Mesendoderm (in vitro differentiated cells): ENCODE measurements at regions not wholly inside any gene's neighbourhood (a gene's known extent, or its start where the extent isn't known, plus 50 kb on each side); places are given as distances from the start of the nearest gene placed in this dataset.
A peak's percentile ranks its signal among the peaks of the same experiment; 100 is the strongest.
"Not testable (repeated sequence)": the region's sequence is repeated elsewhere in the genome, so short reads cannot be mapped to it uniquely, and the experiment has no call there.

ENCODE experiments used
- DNase-seq: peaks from one replicate; pipeline ENCODE4 v3.0.0; 2013
- H2AK5ac ChIP-seq: 2 replicates; pipeline ENCODE4 v1.6.1; 2013; ENCODE audit warnings: low read length, inconsistent platforms
- H2BK120ac ChIP-seq: 2 replicates; pipeline ENCODE4 v1.6.1; 2013; ENCODE audit warnings: low read depth, mild to moderate bottlenecking, low read length, moderate library complexity, mixed read lengths
- H2BK15ac ChIP-seq: replicated peaks from 2 replicates; pipeline ENCODE4 v1.6.1; 2013; ENCODE audit warnings: low read depth, mild to moderate bottlenecking, moderate library complexity
- H2BK5ac ChIP-seq: 2 replicates; pipeline ENCODE4 v1.6.1; 2013; ENCODE audit warnings: low read length, inconsistent platforms
- H3K18ac ChIP-seq: 2 replicates; pipeline ENCODE4 v1.6.1; 2013; ENCODE audit warnings: mild to moderate bottlenecking, low read length, mixed read lengths
- H3K23ac ChIP-seq: one replicate; pipeline ENCODE4 v1.6.1; 2013; ENCODE audit warnings: low read length
- H3K27ac ChIP-seq: 2 replicates; pipeline ENCODE4 v1.5.1; 2013; ENCODE audit warnings: low read depth, mild to moderate bottlenecking, inconsistent platforms, low read length, moderate library complexity
- H3K27me3 ChIP-seq: 2 replicates; pipeline ENCODE4 v1.6.1; 2013; ENCODE audit warnings: low read length, control low read depth, mild to moderate bottlenecking, inconsistent platforms; ENCODE audit not compliant: insufficient read depth, poor library complexity
- H3K36me3 ChIP-seq: 2 replicates; pipeline ENCODE4 v1.6.1; 2013; ENCODE audit warnings: low read length, inconsistent platforms; ENCODE audit not compliant: control insufficient read depth, insufficient read depth
- H3K4ac ChIP-seq: one replicate; pipeline ENCODE4 v1.6.1; 2013; ENCODE audit warnings: low read depth, mild to moderate bottlenecking, low read length, moderate library complexity
- H3K4me1 ChIP-seq: 2 replicates; pipeline ENCODE4 v1.6.1; 2013; ENCODE audit warnings: low read depth, low read length, inconsistent platforms; ENCODE audit not compliant: control insufficient read depth
- H3K4me2 ChIP-seq: 2 replicates; pipeline ENCODE4 v1.6.1; 2013; ENCODE audit warnings: low read length
- H3K4me3 ChIP-seq: 2 replicates; pipeline ENCODE4 v1.5.1; 2013; ENCODE audit warnings: mild to moderate bottlenecking, low read length
- H3K56ac ChIP-seq: one replicate; pipeline ENCODE4 v1.6.1; 2013; ENCODE audit warnings: low read length
- H3K79me1 ChIP-seq: 2 replicates; pipeline ENCODE4 v1.6.1; 2013; ENCODE audit warnings: low read length, inconsistent platforms
- H3K79me2 ChIP-seq: 2 replicates; pipeline ENCODE4 v1.6.1; 2013; ENCODE audit warnings: mild to moderate bottlenecking, low read length; ENCODE audit not compliant: control insufficient read depth, insufficient read depth
- H3K9ac ChIP-seq: 2 replicates; pipeline ENCODE4 v1.6.1; 2013; ENCODE audit warnings: low read length, inconsistent platforms
- H4K5ac ChIP-seq: one replicate; pipeline ENCODE4 v1.6.1; 2013; ENCODE audit warnings: low read length
- H4K8ac ChIP-seq: one replicate; pipeline ENCODE4 v1.6.1; 2013; ENCODE audit warnings: low read depth, mild to moderate bottlenecking, control low read depth, low read length, moderate library complexity
- WGBS: extraction: QIAGEN DNeasy Blood & Tissue Kit; methylation state at CpG from one replicate; pipeline ENCODE4 v1.1.7; 2013; ENCODE audit warnings: low lambda C conversion rate, missing lambda C conversion rate; ENCODE audit not compliant: insufficient coverage; ENCODE audit errors: extremely low coverage; 5-methylcytosine and 5-hydroxymethylcytosine counted together

GRCh38 chr2:51290725-51291124 lies 258.8 kb upstream of the NRXN1 start:
- no peak overlapping the region for H3K18ac ChIP-seq
- WGBS = no CpG with 5 or more reads among the region's 2 CpGs
- no peak overlapping the region for H3K9ac ChIP-seq
- H3K4me3 ChIP-seq = no peak overlapping the region
- no peak overlapping the region for H2BK120ac ChIP-seq
- H3K36me3 ChIP-seq = no peaks in the 10 kb centered on the region
- H3K56ac ChIP-seq = no peak overlapping the region
- H3K4me2 ChIP-seq = no peak overlapping the region
- no peak overlapping the region for H2AK5ac ChIP-seq
- no peaks in the 10 kb centered on the region for H3K27me3 ChIP-seq
- H3K27ac ChIP-seq = no peak overlapping the region
- H3K23ac ChIP-seq = no peak overlapping the region
- no peak overlapping the region for H4K5ac ChIP-seq
- H2BK5ac ChIP-seq = no peak overlapping the region
- no peak overlapping the region for H4K8ac ChIP-seq
- no peaks in the 10 kb centered on the region for H3K79me2 ChIP-seq
- no peak overlapping the region for H3K4ac ChIP-seq
- no peaks in the 10 kb centered on the region for H3K4me1 ChIP-seq
- DNase-seq = no peak
- H3K79me1 ChIP-seq = no peaks in the 10 kb centered on the region
- H2BK15ac ChIP-seq = no peak overlapping the region

- no peak overlapping the region for H2BK15ac ChIP-seq
- no peak overlapping the region for H3K18ac ChIP-seq
- no peaks in the 10 kb centered on the region for H3K79me1 ChIP-seq
- H3K27me3 ChIP-seq = no peaks in the 10 kb centered on the region
- no peaks in the 10 kb centered on the region for H3K4me1 ChIP-seq
- H3K27ac ChIP-seq = no peak overlapping the region
- no peak overlapping the region for H3K9ac ChIP-seq
- no peaks in the 10 kb centered on the region for H3K36me3 ChIP-seq
- H3K56ac ChIP-seq = no peak overlapping the region
- WGBS = no CpG with 5 or more reads among the region's 1 CpG
- H3K4me3 ChIP-seq = no peak overlapping the region
- no peak overlapping the region for H2BK5ac ChIP-seq
- no peak overlapping the region for H3K4ac ChIP-seq
- H2AK5ac ChIP-seq = no peak overlapping the region
- H3K4me2 ChIP-seq = no peak overlapping the region
- DNase-seq = no peak
- no peak overlapping the region for H4K5ac ChIP-seq
- no peak overlapping the region for H4K8ac ChIP-seq
- no peaks in the 10 kb centered on the region for H3K79me2 ChIP-seq
- H2BK120ac ChIP-seq = no peak overlapping the region
- H3K23ac ChIP-seq = no peak overlapping the region
These were observed 257.1 kb upstream of the NRXN1 start for GRCh38 chr2:51289045-51289444.

- Histone ChIP-seq H3K36me3 (no peaks in the 10 kb centered on the region), H3K4me1 (peaks cover 3% of the 10 kb centered on the region), H2BK5ac (no peak overlapping the region), H3K4me2 (no peak overlapping the region), H2BK120ac (no peak overlapping the region), H4K5ac (no peak overlapping the region), H3K79me2 (no peaks in the 10 kb centered on the region), H2AK5ac (no peak overlapping the region), H3K27ac (no peak overlapping the region), H4K8ac (no peak overlapping the region), H3K4ac (no peak overlapping the region), H3K9ac (no peak overlapping the region), H3K27me3 (no peaks in the 10 kb centered on the region), H3K4me3 (no peak overlapping the region), H3K23ac (no peak overlapping the region), H3K56ac (no peak overlapping the region), H3K18ac (no peak overlapping the region), H3K79me1 (no peaks in the 10 kb centered on the region), H2BK15ac (no peak overlapping the region)
- no peak for DNase-seq
- whole genome bisulfite sequencing = no CpG with 5 or more reads among the region's 1 CpG
These were observed 236.3 kb upstream of the NRXN1 start for GRCh38 chr2:51268191-51268590.

- Histone ChIP-seq H3K79me1 (no peaks in the 10 kb centered on the region), H3K27ac (no peak overlapping the region), H3K79me2 (no peaks in the 10 kb centered on the region), H3K18ac (peak overlapping the region; percentile 84), H3K4me2 (no peak overlapping the region), H2BK120ac (no peak overlapping the region), H3K4ac (no peak overlapping the region), H4K8ac (peak overlapping the region; percentile 76), H2AK5ac (no peak overlapping the region), H3K27me3 (no peaks in the 10 kb centered on the region), H4K5ac (no peak overlapping the region), H3K56ac (no peak overlapping the region), H2BK5ac (no peak overlapping the region), H3K23ac (no peak overlapping the region), H3K4me1 (peaks cover 3% of the 10 kb centered on the region), H2BK15ac (no peak overlapping the region), H3K9ac (no peak overlapping the region), H3K36me3 (no peaks in the 10 kb centered on the region), H3K4me3 (no peak overlapping the region)
- DNase-seq = no peak
- WGBS = no CpG with 5 or more reads among the region's 2 CpGs
These were observed 233.6 kb upstream of the NRXN1 start for GRCh38 chr2:51265539-51265938.

- peak overlapping the region; percentile 79 for H2BK5ac ChIP-seq
- no peak overlapping the region for H2AK5ac ChIP-seq
- no peak overlapping the region for H3K18ac ChIP-seq
- H2BK15ac ChIP-seq = peak overlapping the region; percentile 36
- peak overlapping the region; percentile 92 for H2BK120ac ChIP-seq
- no peak overlapping the region for H3K23ac ChIP-seq
- no CpG with 5 or more reads among the region's 3 CpGs for WGBS
- peak overlapping the region; percentile 11 for H3K56ac ChIP-seq
- peak; percentile 41 for DNase-seq
- no peaks in the 10 kb centered on the region for H3K27me3 ChIP-seq
- H3K4me3 ChIP-seq = no peak overlapping the region
- no peak overlapping the region for H3K4me2 ChIP-seq
- H3K79me2 ChIP-seq = no peaks in the 10 kb centered on the region
- H4K5ac ChIP-seq = no peak overlapping the region
- H3K79me1 ChIP-seq = no peaks in the 10 kb centered on the region
- H3K36me3 ChIP-seq = no peaks in the 10 kb centered on the region
- H3K4me1 ChIP-seq = peaks cover 3% of the 10 kb centered on the region
- no peak overlapping the region for H4K8ac ChIP-seq
- H3K27ac ChIP-seq = peak overlapping the region; percentile 90
- no peak overlapping the region for H3K9ac ChIP-seq
- no peak overlapping the region for H3K4ac ChIP-seq
These were observed 232.0 kb upstream of the NRXN1 start for GRCh38 chr2:51263951-51264350.

- H4K5ac ChIP-seq, H3K4ac ChIP-seq, H3K23ac ChIP-seq, H3K4me1 ChIP-seq, H3K18ac ChIP-seq, H3K79me2 ChIP-seq, H2AK5ac ChIP-seq, H3K27me3 ChIP-seq, H2BK15ac ChIP-seq, H3K4me2 ChIP-seq, H3K4me3 ChIP-seq, H4K8ac ChIP-seq, H3K79me1 ChIP-seq, H3K36me3 ChIP-seq, H3K9ac ChIP-seq: not testable (repeated sequence)
- Histone ChIP-seq H2BK5ac (peak overlapping the region; percentile 38), H3K27ac (peak overlapping the region; percentile 90), H2BK120ac (peak overlapping the region; percentile 45), H3K56ac (peak overlapping the region; percentile 72)
- peak; percentile 88 for DNase-seq
- WGBS = no CpG with 5 or more reads among the region's 2 CpGs
These were observed 231.2 kb upstream of the NRXN1 start for GRCh38 chr2:51263101-51263500.
